NB4 (cell line): ENCODE measurements at regions not wholly inside any gene's neighbourhood (a gene's known extent, or its start where the extent isn't known, plus 50 kb on each side); places are given as distances from the start of the nearest gene placed in this dataset.

Experiments used
- CTCF ChIP-seq: IDR thresholded peaks from one replicate; pipeline ENCODE4 v1.5.1; 2012; ENCODE audit warnings: low read depth, low read length
- MAX ChIP-seq: IDR thresholded peaks from 2 replicates; pipeline ENCODE4 v1.6.1; 2011; ENCODE audit warnings: low read depth, low read length
- MYC ChIP-seq: IDR thresholded peaks from 2 replicates; pipeline ENCODE4 v1.6.1; 2011; ENCODE audit warnings: low read depth, low read length
- POLR2A ChIP-seq: IDR thresholded peaks from 2 replicates; pipeline ENCODE4 v1.6.1; 2011; ENCODE audit warnings: mild to moderate bottlenecking; ENCODE audit not compliant: insufficient read length; ENCODE audit errors: extremely low read depth

- TF ChIP-seq CTCF (no peak), MYC (no peak), POLR2A (no peak), MAX (no peak)
These were observed 1090.9 kb downstream of the ROBO2 start for GRCh38 chr3:78130741-78131290.
